Erythroblast (primary cell): ENCODE measurements at regions not wholly inside any gene's neighbourhood (a gene's known extent, or its start where the extent isn't known, plus 50 kb on each side); places are given as distances from the start of the nearest gene placed in this dataset.

ENCODE experiments used
- GATA1 ChIP-seq: IDR thresholded peaks from 2 replicates; pipeline ENCODE4 v1.6.1; 2011; ENCODE audit warnings: low read depth, mild to moderate bottlenecking, control low read depth, low read length, moderate library complexity
- POLR2A ChIP-seq: IDR thresholded peaks from 2 replicates; pipeline ENCODE4 v1.6.1; 2011; ENCODE audit warnings: mild to moderate bottlenecking, low read length

DNA sequence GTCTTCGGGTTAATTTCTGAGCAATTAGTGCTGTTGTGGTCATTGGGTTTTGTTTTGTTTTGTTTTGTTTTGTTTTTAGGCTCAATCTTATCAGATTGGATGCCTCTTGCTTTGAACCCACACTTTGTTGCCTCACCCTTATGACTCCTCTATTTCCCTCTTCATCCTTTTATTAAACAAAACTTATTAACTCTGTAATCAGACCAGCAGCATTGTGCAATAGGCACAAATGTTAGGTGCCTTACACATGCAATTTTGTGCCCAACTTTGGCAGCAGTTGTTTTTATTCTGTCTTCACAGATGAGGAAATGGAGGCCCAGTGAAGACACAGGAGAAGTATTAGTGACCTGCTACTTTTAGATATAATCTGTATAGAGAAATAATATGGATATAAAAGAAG, 377.7 kb downstream of the KCNRG start:
- TF ChIP-seq POLR2A (no peak), GATA1 (no peak)
